ENCODE measurements at regions not wholly inside any gene's neighbourhood (a gene's known extent, or its start where the extent isn't known, plus 50 kb on each side); places are given as distances from the start of the nearest gene placed in this dataset.
"Not testable (repeated sequence)": the region's sequence is repeated elsewhere in the genome, so short reads cannot be mapped to it uniquely, and the experiment has no call there.

GRCh38 chr4:19026281-19026680 lies 1004.7 kb upstream of the LCORL start:
- Histone ChIP-seq H3K9me3 (no peaks in the 10 kb centered on the region), H3K4me1 (ENCODE audit: control insufficient read depth in 1 of 2, low read depth in 2 of 2) (no peaks in the 10 kb centered on the region), H3K27me3 (replicated peaks; ENCODE audit: insufficient read depth) (no peaks in the 10 kb centered on the region), H3K4me3 (no peak overlapping the region), H3K27ac (no peak overlapping the region), H3K36me3 (no peaks in the 10 kb centered on the region)
- DNase-seq (ENCODE audit: low spot score) = no peak
- ATAC-seq (ENCODE audit: insufficient number of reproducible peaks, low FRiP score, low read depth) = no peak
- TF ChIP-seq, protein P1, sequence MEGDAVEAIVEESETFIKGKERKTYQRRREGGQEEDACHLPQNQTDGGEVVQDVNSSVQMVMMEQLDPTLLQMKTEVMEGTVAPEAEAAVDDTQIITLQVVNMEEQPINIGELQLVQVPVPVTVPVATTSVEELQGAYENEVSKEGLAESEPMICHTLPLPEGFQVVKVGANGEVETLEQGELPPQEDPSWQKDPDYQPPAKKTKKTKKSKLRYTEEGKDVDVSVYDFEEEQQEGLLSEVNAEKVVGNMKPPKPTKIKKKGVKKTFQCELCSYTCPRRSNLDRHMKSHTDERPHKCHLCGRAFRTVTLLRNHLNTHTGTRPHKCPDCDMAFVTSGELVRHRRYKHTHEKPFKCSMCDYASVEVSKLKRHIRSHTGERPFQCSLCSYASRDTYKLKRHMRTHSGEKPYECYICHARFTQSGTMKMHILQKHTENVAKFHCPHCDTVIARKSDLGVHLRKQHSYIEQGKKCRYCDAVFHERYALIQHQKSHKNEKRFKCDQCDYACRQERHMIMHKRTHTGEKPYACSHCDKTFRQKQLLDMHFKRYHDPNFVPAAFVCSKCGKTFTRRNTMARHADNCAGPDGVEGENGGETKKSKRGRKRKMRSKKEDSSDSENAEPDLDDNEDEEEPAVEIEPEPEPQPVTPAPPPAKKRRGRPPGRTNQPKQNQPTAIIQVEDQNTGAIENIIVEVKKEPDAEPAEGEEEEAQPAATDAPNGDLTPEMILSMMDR (IDR thresholded peaks at IDR 0.05) = no peak

GRCh38 chr4:19025031-19025430 lies 1003.5 kb upstream of the LCORL start:
- DNase-seq (ENCODE audit: low spot score) (no peak), ATAC-seq (ENCODE audit: insufficient number of reproducible peaks, low FRiP score, low read depth) (no peak)
- Histone ChIP-seq H3K27ac (no peak overlapping the region), H3K27me3 (replicated peaks; ENCODE audit: insufficient read depth) (no peaks in the 10 kb centered on the region), H3K4me3 (no peak overlapping the region), H3K9me3 (no peaks in the 10 kb centered on the region), H3K36me3 (no peaks in the 10 kb centered on the region), H3K4me1 (ENCODE audit: control insufficient read depth in 1 of 2, low read depth in 2 of 2) (no peaks in the 10 kb centered on the region)
- TF ChIP-seq, protein P1 (IDR thresholded peaks at IDR 0.05) = no peak

- Histone ChIP-seq H3K4me3 (no peak overlapping the region), H3K27me3 (replicated peaks; ENCODE audit: insufficient read depth) (no peaks in the 10 kb centered on the region), H3K4me1 (ENCODE audit: control insufficient read depth in 1 of 2, low read depth in 2 of 2) (no peaks in the 10 kb centered on the region), H3K27ac (no peak overlapping the region), H3K36me3 (no peaks in the 10 kb centered on the region), H3K9me3 (no peaks in the 10 kb centered on the region)
- DNase-seq (ENCODE audit: low spot score) (no peak), ATAC-seq (ENCODE audit: insufficient number of reproducible peaks, low FRiP score, low read depth) (no peak)
- TF ChIP-seq, protein P1 (IDR thresholded peaks at IDR 0.05) = no peak
Measured at GRCh38 chr4:19024047-19024446, 1002.5 kb upstream of the LCORL start.

DNA sequence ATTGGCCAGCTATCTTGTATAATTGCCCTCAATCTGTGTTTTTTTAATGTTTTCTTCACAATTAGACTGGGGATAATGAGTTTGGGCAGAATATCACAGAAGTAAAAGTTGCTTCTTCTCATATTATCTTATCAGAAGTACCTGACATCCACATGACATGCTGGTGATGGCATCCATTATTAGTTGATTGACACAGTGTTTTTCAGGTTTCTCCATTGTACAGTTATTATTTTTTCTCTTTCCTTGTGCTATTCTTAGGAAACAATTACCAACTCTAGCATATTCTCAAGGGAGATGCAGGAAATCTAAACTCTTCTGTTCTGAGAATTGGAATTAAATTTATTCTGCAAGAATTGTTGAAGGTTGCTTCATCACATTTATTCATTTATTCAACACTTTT lies 1000.1 kb upstream of the LCORL start:
- H3K27me3 ChIP-seq (replicated peaks; ENCODE audit: insufficient read depth) = no peaks in the 10 kb centered on the region
- ATAC-seq (ENCODE audit: insufficient number of reproducible peaks, low FRiP score, low read depth) (no peak), DNase-seq (ENCODE audit: low spot score) (no peak)
- no peaks in the 10 kb centered on the region for H3K9me3 ChIP-seq
- H3K4me1 ChIP-seq (ENCODE audit: control insufficient read depth in 1 of 2, low read depth in 2 of 2) = no peaks in the 10 kb centered on the region
- H3K27ac ChIP-seq = no peak overlapping the region
- no peak overlapping the region for H3K4me3 ChIP-seq
- TF ChIP-seq, protein P1 (IDR thresholded peaks at IDR 0.05) = no peak
- no peaks in the 10 kb centered on the region for H3K36me3 ChIP-seq

DNA sequence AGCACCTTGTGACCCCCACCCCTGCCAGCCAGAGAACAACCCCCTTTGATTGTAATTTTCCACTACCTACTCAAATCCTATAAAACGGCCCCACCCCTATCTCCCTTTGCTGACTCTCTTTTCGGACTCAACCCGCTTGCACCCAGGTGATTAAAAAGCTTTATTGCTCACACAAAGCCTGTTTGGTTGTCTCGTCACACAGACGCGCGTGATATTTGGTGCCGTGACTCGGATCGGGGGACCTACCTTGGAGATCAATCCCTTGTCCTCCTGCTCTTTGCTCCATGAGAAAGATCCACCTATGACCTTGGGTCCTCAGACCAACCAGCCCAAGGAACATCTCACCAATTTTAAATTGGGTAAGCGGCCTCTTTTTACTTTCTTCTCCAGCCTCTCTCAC lies 995.0 kb upstream of the LCORL start:
- not testable (repeated sequence) for H3K27me3 ChIP-seq (replicated peaks; ENCODE audit: insufficient read depth); H3K4me3 ChIP-seq; DNase-seq (ENCODE audit: low spot score); H3K4me1 ChIP-seq (ENCODE audit: control insufficient read depth in 1 of 2, low read depth in 2 of 2); H3K27ac ChIP-seq; H3K9me3 ChIP-seq; H3K36me3 ChIP-seq; ATAC-seq (ENCODE audit: insufficient number of reproducible peaks, low FRiP score, low read depth)

- Histone ChIP-seq H3K27ac (no peak overlapping the region), H3K27me3 (replicated peaks; ENCODE audit: insufficient read depth) (no peaks in the 10 kb centered on the region), H3K36me3 (no peaks in the 10 kb centered on the region), H3K4me3 (no peak overlapping the region), H3K4me1 (ENCODE audit: control insufficient read depth in 1 of 2, low read depth in 2 of 2) (no peaks in the 10 kb centered on the region), H3K9me3 (no peaks in the 10 kb centered on the region)
- DNase-seq (ENCODE audit: low spot score) (no peak), ATAC-seq (ENCODE audit: insufficient number of reproducible peaks, low FRiP score, low read depth) (no peak)
- TF ChIP-seq, protein P1 (IDR thresholded peaks at IDR 0.05) = no peak
Measured at GRCh38 chr4:19014594-19014993, 993.0 kb upstream of the LCORL start.
